ENCODE measurements at regions not wholly inside any gene's neighbourhood (a gene's known extent, or its start where the extent isn't known, plus 50 kb on each side); places are given as distances from the start of the nearest gene placed in this dataset.
"Not testable (repeated sequence)": the region's sequence is repeated elsewhere in the genome, so short reads cannot be mapped to it uniquely, and the experiment has no call there.

GRCh38 chr4:159673221-159673620 is 570.3 kb downstream of the RAPGEF2 start:
- no peak for DNase-seq

- no peak for DNase-seq
Observed at GRCh38 chr4:159674241-159674640, 571.4 kb downstream of the RAPGEF2 start.

DNA sequence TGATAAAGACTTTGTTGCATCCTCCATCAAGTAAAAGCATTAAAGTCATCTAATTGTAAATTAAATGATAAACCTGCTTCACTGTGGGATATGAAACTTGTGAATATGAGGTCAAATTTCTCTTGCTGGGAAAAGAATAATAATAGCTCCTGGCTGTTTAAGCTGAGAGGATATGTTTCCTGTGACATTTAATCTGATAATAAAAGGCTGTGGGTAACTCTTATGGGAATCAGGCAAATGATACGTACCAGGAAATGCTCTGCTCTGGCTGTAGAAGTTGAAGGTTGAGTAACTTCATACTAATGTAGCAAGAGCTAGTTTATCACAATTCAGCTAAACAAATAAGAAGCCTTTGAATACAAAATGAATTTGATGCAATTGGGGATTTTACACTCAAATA is 574.6 kb downstream of the RAPGEF2 start:
- DNase-seq, result peak; percentile 5

DNA sequence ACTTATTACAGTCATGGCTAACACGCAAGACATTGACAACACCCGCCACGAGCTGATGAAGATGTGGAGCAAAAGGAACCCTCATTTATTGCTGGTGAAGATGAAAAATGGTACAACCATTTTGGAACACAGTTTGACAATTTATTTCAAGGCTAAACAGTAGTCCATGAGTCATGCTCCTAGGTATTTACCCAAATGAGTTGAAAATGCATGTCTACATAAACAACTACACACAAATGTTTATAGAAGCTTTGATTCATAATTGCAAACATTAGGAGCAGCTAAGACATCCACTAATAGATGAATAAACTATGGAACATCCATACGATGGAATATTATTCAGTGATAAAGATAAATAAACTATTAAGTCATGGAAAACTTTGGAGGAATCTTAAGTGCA is 580.1 kb downstream of the RAPGEF2 start:
- no peak for DNase-seq

GRCh38 chr4:159684061-159684460 is 581.2 kb downstream of the RAPGEF2 start:
- DNase-seq, result no peak

DNA sequence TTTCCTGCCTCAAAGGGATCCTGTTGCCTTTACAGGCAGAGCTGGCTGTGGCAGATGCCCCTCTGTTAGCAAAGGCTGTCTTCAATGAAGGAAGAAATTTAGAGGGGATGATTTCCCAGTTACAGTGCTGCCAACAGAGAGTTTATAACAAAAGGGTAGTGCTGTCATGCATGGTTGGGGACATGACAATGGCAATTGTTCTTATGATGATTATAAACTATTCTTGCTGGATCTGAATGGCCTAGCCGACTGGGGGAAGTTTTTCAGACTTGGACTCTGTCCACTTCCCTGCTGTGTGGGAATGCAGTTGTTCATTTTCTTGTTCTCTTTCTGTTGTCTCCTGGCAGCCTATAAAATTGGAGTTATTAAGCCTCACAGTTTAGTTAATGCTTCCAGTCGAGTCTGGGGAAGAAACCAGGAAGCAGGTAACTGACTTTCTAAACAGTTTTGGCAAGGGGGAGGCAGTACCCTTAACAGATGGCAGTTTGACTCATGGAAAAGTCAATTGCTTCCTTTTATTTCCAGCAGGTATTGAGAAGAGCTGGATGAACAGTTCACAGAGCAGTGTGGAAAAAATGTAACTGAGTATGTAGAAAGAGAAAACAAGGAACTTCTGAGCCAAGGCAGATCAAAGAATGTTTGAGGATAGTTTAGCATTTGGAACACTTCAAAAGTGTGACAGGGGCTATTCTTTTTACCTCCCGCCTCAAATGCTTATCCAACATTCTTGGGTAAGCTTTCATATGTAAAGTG is 582.6 kb downstream of the RAPGEF2 start:
- DNase-seq, result peak; percentile 45

DNA sequence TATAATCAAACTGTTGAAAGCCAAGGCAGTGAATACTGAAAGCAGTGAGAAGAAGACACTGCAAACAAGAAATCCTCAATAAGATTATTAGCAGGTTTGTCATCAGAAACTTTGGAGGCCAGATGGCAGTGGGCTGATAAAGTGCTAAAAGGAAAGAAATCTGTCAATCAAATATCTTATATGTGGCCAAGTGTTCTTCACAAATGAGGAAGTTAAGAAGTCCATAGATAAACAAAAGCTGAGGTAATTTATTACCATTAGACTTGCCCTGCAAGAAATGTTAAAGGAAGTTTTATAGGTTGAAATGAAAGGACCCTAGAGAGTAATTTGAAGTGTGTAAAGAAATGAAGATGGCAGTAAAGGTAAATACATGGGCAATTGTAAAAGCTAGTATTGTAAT is 586.6 kb downstream of the RAPGEF2 start:
- no peak for DNase-seq

GRCh38 chr4:159697322-159698283 is 594.7 kb downstream of the RAPGEF2 start:
- DNase-seq, result no peak

GRCh38 chr4:159698336-159698735 is 595.5 kb downstream of the RAPGEF2 start:
- DNase-seq, result no peak

DNA sequence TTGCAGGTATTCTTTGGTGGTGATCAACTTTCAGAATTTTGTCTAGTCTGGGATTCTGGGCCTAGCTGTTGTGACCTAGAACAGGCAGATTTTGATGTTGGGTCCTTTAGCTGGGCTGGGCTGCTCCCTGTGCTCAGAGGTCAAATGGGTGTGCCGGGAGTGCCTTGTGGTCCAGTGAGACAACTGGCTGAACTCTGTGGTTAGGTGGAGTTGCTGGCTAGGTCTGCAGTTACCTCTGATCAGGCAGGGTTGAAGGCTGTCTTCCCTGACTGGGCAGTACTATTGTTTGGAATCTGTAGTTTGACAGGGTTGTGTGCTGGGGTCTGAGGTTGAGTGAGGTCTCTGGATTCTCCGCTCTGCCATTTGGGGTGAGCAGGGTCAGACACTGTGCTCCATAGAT is 599.3 kb downstream of the RAPGEF2 start:
- DNase-seq, result no peak

DNA sequence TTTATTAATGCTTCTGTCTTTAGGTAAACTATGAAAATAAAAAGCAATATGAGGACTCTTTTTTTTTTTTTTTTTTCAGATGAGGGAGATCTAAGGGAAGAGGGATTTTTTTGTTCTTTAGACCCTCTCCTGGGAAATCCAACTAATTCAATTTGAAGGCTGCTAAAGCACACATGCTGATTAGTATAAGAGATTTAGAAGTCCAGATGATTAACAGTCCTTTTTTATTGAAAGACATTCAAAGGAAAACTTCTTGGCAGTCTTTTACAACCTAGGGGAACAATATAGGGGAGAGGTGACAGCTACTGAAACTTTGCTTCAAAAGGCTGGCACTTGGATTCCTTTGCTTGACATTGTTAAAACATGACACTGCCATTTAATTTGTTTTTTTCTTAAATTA is 602.5 kb downstream of the RAPGEF2 start:
- DNase-seq, result no peak

DNA sequence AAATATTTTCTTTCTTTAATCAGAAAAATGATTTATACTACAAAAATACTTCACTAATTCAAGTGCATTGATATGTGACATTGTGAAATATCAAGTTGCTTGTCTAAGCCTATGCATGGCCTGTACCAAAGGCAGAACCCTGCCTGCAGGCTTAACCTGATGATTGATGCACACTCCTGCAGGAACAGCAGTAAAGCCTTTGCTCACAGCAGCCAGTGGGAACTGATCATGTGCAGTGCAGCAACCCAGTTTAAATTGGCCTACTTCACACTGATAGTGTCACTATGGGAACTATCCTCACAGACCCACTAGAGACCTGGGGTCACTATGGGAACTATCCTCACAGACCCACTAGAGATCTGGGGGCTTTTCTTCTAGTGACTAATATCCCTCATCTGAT is 603.8 kb downstream of the RAPGEF2 start:
- no peak for DNase-seq

DNA sequence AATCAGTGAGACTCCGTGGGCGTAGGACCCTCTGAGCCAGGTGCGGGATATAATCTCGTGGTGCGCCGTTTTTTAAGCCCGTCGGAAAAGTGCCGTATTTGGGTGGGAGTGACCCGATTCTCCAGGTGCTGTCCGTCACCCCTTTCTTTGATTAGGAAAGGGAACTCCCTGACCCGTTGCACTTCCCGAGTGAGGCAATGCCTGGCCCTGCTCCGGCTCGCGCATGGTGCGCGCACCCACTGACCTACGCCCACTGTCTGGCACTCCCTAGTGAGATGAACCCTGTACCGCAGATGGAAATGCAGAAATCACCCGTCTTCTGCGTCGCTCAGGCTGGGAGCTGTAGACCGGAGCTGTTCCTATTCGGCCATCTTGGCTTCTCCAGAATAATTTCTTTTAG is 612.3 kb downstream of the RAPGEF2 start:
- DNase-seq, result not testable (repeated sequence)

DNA sequence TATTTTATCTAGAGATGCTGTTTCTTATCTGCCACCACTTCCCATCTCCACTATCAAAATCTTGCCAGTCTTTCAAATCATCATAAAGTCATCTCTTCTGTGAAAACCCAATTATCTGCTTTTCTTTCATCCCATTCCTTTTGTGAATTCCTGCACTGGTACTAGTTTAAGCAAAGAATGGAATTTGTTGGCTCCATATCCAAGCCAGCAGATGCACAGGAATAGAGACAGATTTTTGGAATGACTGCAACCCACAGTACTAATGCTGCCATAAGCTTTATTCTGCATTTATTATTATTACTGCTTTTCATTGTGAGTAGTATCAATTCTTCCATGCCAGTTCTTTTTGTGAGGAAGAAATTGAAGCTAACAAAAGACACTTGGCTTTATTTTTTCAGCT is 616.7 kb downstream of the RAPGEF2 start:
- no peak for DNase-seq

- no peak for DNase-seq
Observed at GRCh38 chr4:159722052-159722451, 619.2 kb downstream of the RAPGEF2 start.

DNA sequence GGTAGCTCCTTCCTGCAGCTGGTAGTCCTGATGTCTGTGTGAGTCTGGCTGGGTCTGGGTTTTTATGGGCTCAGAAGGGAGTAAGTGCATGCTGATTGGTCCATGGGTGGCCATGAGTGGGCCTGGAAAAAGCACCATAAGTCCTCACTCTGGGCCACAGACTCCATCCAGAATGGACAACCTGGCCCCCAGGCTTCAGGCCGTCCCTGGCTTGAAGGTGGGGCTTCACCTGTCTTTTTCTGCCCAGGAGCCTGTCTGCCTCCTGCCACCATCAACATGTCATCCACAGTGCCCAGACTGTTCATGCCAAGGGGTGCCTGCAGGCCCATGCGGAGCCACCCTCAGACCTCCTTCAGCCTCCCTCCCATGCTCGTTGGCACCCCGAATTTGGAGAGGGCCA is 620.0 kb downstream of the RAPGEF2 start:
- DNase-seq, result no peak

GRCh38 chr4:159723341-159724048 is 620.6 kb downstream of the RAPGEF2 start:
- no peak for DNase-seq

DNA sequence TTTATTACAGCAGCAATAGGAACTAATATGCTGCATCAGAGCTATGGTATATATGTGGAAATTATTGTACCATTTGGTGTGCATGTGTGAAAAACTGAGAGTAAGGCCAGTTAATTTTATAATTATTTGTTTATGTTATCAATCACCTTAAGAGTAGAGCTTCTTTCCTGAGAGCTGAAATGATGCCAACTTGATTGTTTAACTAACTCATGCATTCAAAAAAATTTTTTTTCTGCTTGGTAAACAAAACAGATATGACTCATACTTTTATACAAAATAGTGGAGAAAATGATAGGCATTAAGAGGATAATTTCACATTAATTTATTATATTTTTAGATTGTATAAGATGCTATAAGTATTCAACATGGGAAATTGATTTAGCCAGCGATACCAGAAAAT is 622.7 kb downstream of the RAPGEF2 start:
- DNase-seq, result no peak

GRCh38 chr4:159735281-159736207 is 632.7 kb downstream of the RAPGEF2 start:
- no peak for DNase-seq

DNA sequence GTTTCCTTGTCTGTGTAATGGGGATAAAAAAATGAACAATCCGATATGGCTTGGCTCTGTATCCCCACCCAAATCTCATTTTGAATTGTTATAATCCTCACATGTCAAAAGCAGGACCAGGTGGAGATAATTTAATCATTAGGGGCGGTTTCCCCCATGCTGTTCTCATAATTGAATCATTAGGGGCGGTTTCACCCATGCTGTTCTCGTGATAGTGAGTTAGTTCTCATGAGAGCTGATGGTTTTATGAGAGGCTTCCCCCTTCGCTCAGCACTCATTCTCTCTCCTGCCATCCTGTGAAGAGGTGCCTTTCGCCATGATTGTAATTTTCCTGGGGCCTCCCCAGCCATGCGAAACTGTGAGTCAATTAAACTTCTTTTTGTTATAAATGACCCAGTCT is 633.5 kb downstream of the RAPGEF2 start:
- DNase-seq, result no peak

DNA sequence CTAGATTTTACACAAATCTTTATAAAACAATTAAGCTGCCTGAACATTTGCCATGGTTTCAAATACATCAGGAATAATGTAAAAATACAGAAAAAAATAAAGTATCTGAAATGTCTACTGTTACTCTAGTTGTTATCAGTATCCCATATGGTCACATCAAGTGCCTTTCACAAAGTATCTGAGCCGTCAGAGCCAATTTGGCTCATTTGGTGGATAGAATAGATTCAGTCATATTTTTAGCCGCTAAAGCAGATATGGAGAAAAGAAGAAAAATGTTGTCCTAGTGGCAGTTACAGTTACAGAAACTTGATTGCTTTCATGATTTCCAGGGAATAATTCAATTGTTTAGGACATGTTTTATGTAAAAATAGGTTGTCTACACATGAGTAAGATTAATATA is 641.1 kb downstream of the RAPGEF2 start:
- no peak for DNase-seq

- DNase-seq, result no peak
Observed at GRCh38 chr4:159747983-159748382, 645.1 kb downstream of the RAPGEF2 start.
